Body of pancreas (tissue), 4 donors: ENCODE measurements at regions not wholly inside any gene's neighbourhood (a gene's known extent, or its start where the extent isn't known, plus 50 kb on each side); places are given as distances from the start of the nearest gene placed in this dataset.

Experiments
- ATAC-seq: fragments of 150-250 bp; one replicate; pipeline ENCODE4 v1.9.1; 2016
- DNase-seq, 4 donors: peaks; one replicate each; pipeline ENCODE4 v3.0.0-alpha.2; 2019
- H3K27ac ChIP-seq, 4 donors: fragments of 200-600 bp; sonication (generic); 1 replicate in 3 of 4; 2 replicates in 1 of 4; pipeline versions ENCODE4 v1.5.1 to v1.6.1; 2016 to 2019; ENCODE audit warnings: mild to moderate bottlenecking in 1 of 4, mixed read lengths in 1 of 4, moderate library complexity in 1 of 4
- H3K27me3 ChIP-seq, 2 donors: fragments of 200-600 bp; sonication (generic); one replicate each; pipeline ENCODE4 v1.6.0; 2016; ENCODE audit warnings: mild to moderate bottlenecking in 1 of 2
- H3K36me3 ChIP-seq, 2 donors: fragments of 200-600 bp; sonication (generic); replicated peaks in 1 of 2; 2 replicates each; pipeline ENCODE4 v1.5.1; 2016; ENCODE audit warnings: low read depth in 2 of 2; ENCODE audit not compliant: insufficient read depth in 1 of 2
- H3K4me1 ChIP-seq: fragments of 200-600 bp; sonication (generic); one replicate; pipeline ENCODE4 v1.6.0; 2016
- H3K4me3 ChIP-seq, 2 donors: fragments of 200-600 bp; sonication (generic); 1 replicate in 1 of 2; 2 replicates in 1 of 2; pipeline ENCODE4 v1.5.1; 2016 to 2019
- H3K9me3 ChIP-seq, 3 donors: fragments of 200-600 bp; sonication (generic); 1 replicate in 2 of 3; 2 replicates in 1 of 3; pipeline ENCODE4 v1.5.1; 2016
- CTCF ChIP-seq, 7 experiments: fragments of 450-650 bp in 4 of 7; fragments of 200-600 bp in 3 of 7; sonication (generic) in 3 of 7; IDR thresholded peaks; one replicate each; pipeline ENCODE4 v1.5.1; 2016 to 2019; ENCODE audit warnings: antibody characterized with exemption in 7 of 7
- POLR2A ChIP-seq, 3 donors: fragments of 450-650 bp; IDR thresholded peaks; one replicate each; pipeline ENCODE4 v1.6.1; 2016; ENCODE audit warnings: antibody characterized with exemption in 3 of 3, mild to moderate bottlenecking in 2 of 3
- WGBS, 2 donors: methylation state at CpG; one replicate each; pipeline ENCODE4 v1.1.5; 2017; 5-methylcytosine and 5-hydroxymethylcytosine counted together
- intact Hi-C: fragments of 100-400 bp; cut with DNase I; formaldehyde crosslinking; loops from one replicate; pipeline ENCODE4 v1.15.1; 2023

- Histone ChIP-seq H3K36me3 (no peaks in the 10 kb centered on the region), H3K9me3 (no peaks in the 10 kb centered on the region), H3K27ac (no peak overlapping the region), H3K27me3 (no peaks in the 10 kb centered on the region), H3K4me1 (peaks cover 16% of the 10 kb centered on the region), H3K4me3 (no peak overlapping the region)
- 83 to 87% methylated on average over 9 of the region's 9 CpGs for WGBS, 2 donors
- DNase-seq (no peak), ATAC-seq (no peak)
- no peak for TF ChIP-seq POLR2A (IDR thresholded peaks at IDR 0.05)
- TF ChIP-seq CTCF (IDR thresholded peaks at IDR 0.05), result no peak
- intact Hi-C loops, result no loop called here
These were observed 79.2 kb upstream of the HPCAL1 start for GRCh38 chr2:10223471-10223870.

- no peak for DNase-seq
- TF ChIP-seq CTCF (IDR thresholded peaks at IDR 0.05) (no peak), POLR2A (IDR thresholded peaks at IDR 0.05) (no peak)
- Histone ChIP-seq H3K9me3 (no peaks in the 10 kb centered on the region), H3K36me3 (no peaks in the 10 kb centered on the region), H3K27me3 (no peaks in the 10 kb centered on the region), H3K4me1 (peaks cover 22% of the 10 kb centered on the region), H3K4me3 (no peak overlapping the region), H3K27ac (no peak overlapping the region)
- WGBS, 2 donors, result 84 to 94% methylated on average over 16 of the region's 16 CpGs
- no peak for ATAC-seq
- intact Hi-C loops, result no loop called here
These were observed 78.6 kb upstream of the HPCAL1 start for GRCh38 chr2:10223932-10224720.

GRCh38 chr2:10224734-10225133 is 78.0 kb upstream of the HPCAL1 start:
- Histone ChIP-seq H3K9me3 (no peaks in the 10 kb centered on the region), H3K27ac (no peak overlapping the region), H3K4me1 (peaks cover 28% of the 10 kb centered on the region), H3K27me3 (no peaks in the 10 kb centered on the region), H3K36me3 (no peaks in the 10 kb centered on the region), H3K4me3 (no peak overlapping the region)
- TF ChIP-seq POLR2A (IDR thresholded peaks at IDR 0.05) (no peak), CTCF (IDR thresholded peaks at IDR 0.05) (no peak)
- no peak for DNase-seq
- 91 to 97% methylated on average over 6 to 7 of the region's 7 CpGs for WGBS, 2 donors
- no peak for ATAC-seq
- intact Hi-C loops, result no loop called here

- ATAC-seq, result no peak
- Histone ChIP-seq H3K4me1 (peaks cover 29% of the 10 kb centered on the region), H3K9me3 (no peaks in the 10 kb centered on the region), H3K27me3 (no peaks in the 10 kb centered on the region), H3K27ac (no peak overlapping the region), H3K4me3 (no peak overlapping the region), H3K36me3 (no peaks in the 10 kb centered on the region)
- 89 to 93% methylated on average over 15 of the region's 15 CpGs for WGBS, 2 donors
- intact Hi-C loops, result no loop called here
- TF ChIP-seq POLR2A (IDR thresholded peaks at IDR 0.05), result no peak
- no peak for DNase-seq
These were observed 77.2 kb upstream of the HPCAL1 start for GRCh38 chr2:10225291-10226037.

- Histone ChIP-seq H3K9me3 (no peaks in the 10 kb centered on the region), H3K4me3 (no peak overlapping the region), H3K4me1 (peaks cover 29% of the 10 kb centered on the region), H3K36me3 (no peaks in the 10 kb centered on the region), H3K27ac (no peak overlapping the region), H3K27me3 (no peaks in the 10 kb centered on the region)
- no peak for TF ChIP-seq CTCF (IDR thresholded peaks at IDR 0.05)
- TF ChIP-seq POLR2A (IDR thresholded peaks at IDR 0.05), result no peak
- intact Hi-C loops, result no loop called here
- ATAC-seq, result no peak
- WGBS, 2 donors, result 82 to 92% methylated on average over 12 to 19 of the region's 19 CpGs
- DNase-seq, result no peak
These were observed 76.5 kb upstream of the HPCAL1 start for GRCh38 chr2:10226038-10226724.
